ENCODE measurements at regions not wholly inside any gene's neighbourhood (a gene's known extent, or its start where the extent isn't known, plus 50 kb on each side); places are given as distances from the start of the nearest gene placed in this dataset.

GRCh38 chr20:22503577-22503976, 80.8 kb downstream of the FOXA2 start:
- Histone ChIP-seq H3K4me1 (ENCODE audit: insufficient read depth, low read length) (no peaks in the 10 kb centered on the region), H3K27me3 (ENCODE audit: insufficient read depth, low read length) (peaks cover 5% of the 10 kb centered on the region; the same call in 1 of the 2 replicates), H3K27ac (ENCODE audit: low read depth, low read length) (no peak overlapping the region), H3K9me3 (ENCODE audit: insufficient read depth, low read depth, low read length) (no peaks in the 10 kb centered on the region), H3K36me3 (ENCODE audit: insufficient read depth, low read length) (no peaks in the 10 kb centered on the region), H3K4me3 (ENCODE audit: low read length) (no peak overlapping the region), H3K9ac (ENCODE audit: low read depth, low read length) (no peak overlapping the region)
- 94% methylated on average over 4 of the region's 4 CpGs for WGBS

GRCh38 chr20:22502731-22503191, 81.6 kb downstream of the FOXA2 start:
- 81% methylated on average over 10 of the region's 10 CpGs for WGBS
- Histone ChIP-seq H3K36me3 (ENCODE audit: insufficient read depth, low read length) (no peaks in the 10 kb centered on the region), H3K9ac (ENCODE audit: low read depth, low read length) (no peak overlapping the region), H3K27me3 (ENCODE audit: insufficient read depth, low read length) (peaks cover 5% of the 10 kb centered on the region; the same call in 1 of the 2 replicates), H3K9me3 (ENCODE audit: insufficient read depth, low read depth, low read length) (no peaks in the 10 kb centered on the region), H3K4me1 (ENCODE audit: insufficient read depth, low read length) (no peaks in the 10 kb centered on the region), H3K4me3 (ENCODE audit: low read length) (no peak overlapping the region), H3K27ac (ENCODE audit: low read depth, low read length) (no peak overlapping the region)

- Histone ChIP-seq H3K9me3 (ENCODE audit: insufficient read depth, low read depth, low read length) (no peaks in the 10 kb centered on the region), H3K4me3 (ENCODE audit: low read length) (no peak overlapping the region), H3K27ac (ENCODE audit: low read depth, low read length) (no peak overlapping the region), H3K9ac (ENCODE audit: low read depth, low read length) (no peak overlapping the region), H3K4me1 (ENCODE audit: insufficient read depth, low read length) (no peaks in the 10 kb centered on the region), H3K36me3 (ENCODE audit: insufficient read depth, low read length) (no peaks in the 10 kb centered on the region), H3K27me3 (ENCODE audit: insufficient read depth, low read length) (peaks cover 5% of the 10 kb centered on the region; the same call in 1 of the 2 replicates)
- 94% methylated on average over 11 of the region's 11 CpGs for WGBS
Observed at GRCh38 chr20:22501566-22502344, 82.6 kb downstream of the FOXA2 start.

- Histone ChIP-seq H3K4me3 (ENCODE audit: low read length) (no peak overlapping the region), H3K4me1 (ENCODE audit: insufficient read depth, low read length) (no peaks in the 10 kb centered on the region), H3K9me3 (ENCODE audit: insufficient read depth, low read depth, low read length) (no peaks in the 10 kb centered on the region), H3K36me3 (ENCODE audit: insufficient read depth, low read length) (no peaks in the 10 kb centered on the region), H3K27ac (ENCODE audit: low read depth, low read length) (no peak overlapping the region), H3K27me3 (ENCODE audit: insufficient read depth, low read length) (peaks cover 5% of the 10 kb centered on the region; the same call in 1 of the 2 replicates), H3K9ac (ENCODE audit: low read depth, low read length) (no peak overlapping the region)
Observed at GRCh38 chr20:22501034-22501433, 83.3 kb downstream of the FOXA2 start.

GRCh38 chr20:22499515-22500166, 84.7 kb downstream of the FOXA2 start:
- Histone ChIP-seq H3K27me3 (ENCODE audit: insufficient read depth, low read length) (peaks cover 5% of the 10 kb centered on the region; the same call in 1 of the 2 replicates), H3K9ac (ENCODE audit: low read depth, low read length) (no peak overlapping the region), H3K36me3 (ENCODE audit: insufficient read depth, low read length) (no peaks in the 10 kb centered on the region), H3K27ac (ENCODE audit: low read depth, low read length) (no peak overlapping the region), H3K4me3 (ENCODE audit: low read length) (no peak overlapping the region), H3K4me1 (ENCODE audit: insufficient read depth, low read length) (peaks cover 8% of the 10 kb centered on the region; the same call in 1 of the 2 replicates), H3K9me3 (ENCODE audit: insufficient read depth, low read depth, low read length) (no peaks in the 10 kb centered on the region)
- WGBS: 82% methylated on average over 9 of the region's 10 CpGs

- Histone ChIP-seq H3K36me3 (ENCODE audit: insufficient read depth, low read length) (no peaks in the 10 kb centered on the region), H3K4me1 (ENCODE audit: insufficient read depth, low read length) (peaks cover 10% of the 10 kb centered on the region; the same call in 1 of the 2 replicates), H3K27ac (ENCODE audit: low read depth, low read length) (no peak overlapping the region), H3K4me3 (ENCODE audit: low read length) (no peak overlapping the region), H3K9me3 (ENCODE audit: insufficient read depth, low read depth, low read length) (no peaks in the 10 kb centered on the region), H3K27me3 (ENCODE audit: insufficient read depth, low read length) (peaks cover 5% of the 10 kb centered on the region; the same call in 1 of the 2 replicates), H3K9ac (ENCODE audit: low read depth, low read length) (no peak overlapping the region)
- 100% methylated on average over 3 of the region's 3 CpGs for WGBS
Observed at GRCh38 chr20:22496817-22497216, 87.6 kb downstream of the FOXA2 start.

GRCh38 chr20:22495789-22496188, 88.6 kb downstream of the FOXA2 start:
- H3K9me3 ChIP-seq (ENCODE audit: insufficient read depth, low read depth, low read length): no peaks in the 10 kb centered on the region
- 93% methylated on average over 2 of the region's 2 CpGs for WGBS
- H3K27me3 ChIP-seq (ENCODE audit: insufficient read depth, low read length): 0 out of 2 replicates have a peak, but pooled peaks cover 5% of the 10 kb centered on the region
- H3K36me3 ChIP-seq (ENCODE audit: insufficient read depth, low read length): no peaks in the 10 kb centered on the region
- no peak overlapping the region for H3K9ac ChIP-seq (ENCODE audit: low read depth, low read length)
- H3K27ac ChIP-seq (ENCODE audit: low read depth, low read length): no peak overlapping the region
- H3K4me3 ChIP-seq (ENCODE audit: low read length): no peak overlapping the region
- peaks cover 17% of the 10 kb centered on the region; the same call in 1 of the 2 replicates for H3K4me1 ChIP-seq (ENCODE audit: insufficient read depth, low read length)

- no peak overlapping the region for H3K4me3 ChIP-seq (ENCODE audit: low read length)
- no peak overlapping the region for H3K9ac ChIP-seq (ENCODE audit: low read depth, low read length)
- 83% methylated on average over 2 of the region's 2 CpGs for WGBS
- H3K4me1 ChIP-seq (ENCODE audit: insufficient read depth, low read length): peaks cover 23% of the 10 kb centered on the region; the same call in 1 of the 2 replicates
- no peaks in the 10 kb centered on the region for H3K36me3 ChIP-seq (ENCODE audit: insufficient read depth, low read length)
- H3K27me3 ChIP-seq (ENCODE audit: insufficient read depth, low read length): 0 out of 2 replicates have a peak, but pooled peaks cover 5% of the 10 kb centered on the region
- no peaks in the 10 kb centered on the region for H3K9me3 ChIP-seq (ENCODE audit: insufficient read depth, low read depth, low read length)
- H3K27ac ChIP-seq (ENCODE audit: low read depth, low read length): no peak overlapping the region
Observed at GRCh38 chr20:22495172-22495571, 89.2 kb downstream of the FOXA2 start.

- no peaks in the 10 kb centered on the region for H3K9me3 ChIP-seq (ENCODE audit: insufficient read depth, low read depth, low read length)
- H3K4me3 ChIP-seq (ENCODE audit: low read length): no peak overlapping the region
- H3K36me3 ChIP-seq (ENCODE audit: insufficient read depth, low read length): no peaks in the 10 kb centered on the region
- WGBS: 94% methylated on average over 2 of the region's 2 CpGs
- H3K27me3 ChIP-seq (ENCODE audit: insufficient read depth, low read length): no peaks in the 10 kb centered on the region
- H3K4me1 ChIP-seq (ENCODE audit: insufficient read depth, low read length): peaks cover 26% of the 10 kb centered on the region; the same call in 1 of the 2 replicates
- H3K9ac ChIP-seq (ENCODE audit: low read depth, low read length): no peak overlapping the region
- H3K27ac ChIP-seq (ENCODE audit: low read depth, low read length): no peak overlapping the region
Observed at GRCh38 chr20:22492497-22492896, 91.9 kb downstream of the FOXA2 start.

GRCh38 chr20:22491194-22491505, 93.2 kb downstream of the FOXA2 start:
- no peak overlapping the region for H3K4me3 ChIP-seq (ENCODE audit: low read length)
- WGBS: 81% methylated on average over 3 of the region's 3 CpGs
- no peaks in the 10 kb centered on the region for H3K9me3 ChIP-seq (ENCODE audit: insufficient read depth, low read depth, low read length)
- no peaks in the 10 kb centered on the region for H3K36me3 ChIP-seq (ENCODE audit: insufficient read depth, low read length)
- no peaks in the 10 kb centered on the region for H3K27me3 ChIP-seq (ENCODE audit: insufficient read depth, low read length)
- no peak overlapping the region for H3K9ac ChIP-seq (ENCODE audit: low read depth, low read length)
- no peak overlapping the region for H3K27ac ChIP-seq (ENCODE audit: low read depth, low read length)
- peaks cover 26% of the 10 kb centered on the region; the same call in 1 of the 2 replicates for H3K4me1 ChIP-seq (ENCODE audit: insufficient read depth, low read length)

All from HUES64 (cell line).